SK-N-SH (cell line): ENCODE measurements at regions not wholly inside any gene's neighbourhood (a gene's known extent, or its start where the extent isn't known, plus 50 kb on each side); places are given as distances from the start of the nearest gene placed in this dataset.

Experiments used
- MXI1 ChIP-seq: IDR thresholded peaks from 2 replicates; pipeline ENCODE4 v1.6.1; 2012; ENCODE audit warnings: mild to moderate bottlenecking, low read depth, low read length, improper control_type of control experiment
- POLR2AphosphoS5 ChIP-seq: IDR thresholded peaks from 2 replicates; pipeline ENCODE4 v1.6.1; 2012; ENCODE audit warnings: low read depth, low read length
- RAD21 ChIP-seq: IDR thresholded peaks from 2 replicates; pipeline ENCODE4 v1.6.1; 2012; ENCODE audit warnings: mild to moderate bottlenecking, low read length
- TEAD4 ChIP-seq: IDR thresholded peaks from 2 replicates; pipeline ENCODE4 v1.4.0; 2012; ENCODE audit warnings: mild to moderate bottlenecking, borderline replicate concordance; ENCODE audit not compliant: insufficient read depth
- YY1 ChIP-seq: IDR thresholded peaks from 2 replicates; pipeline ENCODE4 v1.4.0; 2012; ENCODE audit warnings: low read depth, mild to moderate bottlenecking
- TF ChIP-seq, protein P1 (sequence below): IDR thresholded peaks from 2 replicates; pipeline ENCODE4 v1.4.0; 2012; ENCODE audit warnings: low read depth
- TF ChIP-seq, protein P2 (sequence below): fragments of 200-600 bp; sonication (generic); IDR thresholded peaks from 2 replicates; pipeline ENCODE4 v1.6.1; 2017; ENCODE audit warnings: antibody characterized with exemption, mild to moderate bottlenecking, moderate library complexity
- TF ChIP-seq, protein P3 (sequence below): IDR thresholded peaks from 2 replicates; pipeline ENCODE4 v1.6.1; 2012; ENCODE audit warnings: mild to moderate bottlenecking, low read depth, low read length, moderate library complexity
- TF ChIP-seq, protein P4 (sequence below): IDR thresholded peaks from 2 replicates; pipeline ENCODE4 v1.4.0; 2012; ENCODE audit warnings: low read depth, borderline replicate concordance

DNA sequence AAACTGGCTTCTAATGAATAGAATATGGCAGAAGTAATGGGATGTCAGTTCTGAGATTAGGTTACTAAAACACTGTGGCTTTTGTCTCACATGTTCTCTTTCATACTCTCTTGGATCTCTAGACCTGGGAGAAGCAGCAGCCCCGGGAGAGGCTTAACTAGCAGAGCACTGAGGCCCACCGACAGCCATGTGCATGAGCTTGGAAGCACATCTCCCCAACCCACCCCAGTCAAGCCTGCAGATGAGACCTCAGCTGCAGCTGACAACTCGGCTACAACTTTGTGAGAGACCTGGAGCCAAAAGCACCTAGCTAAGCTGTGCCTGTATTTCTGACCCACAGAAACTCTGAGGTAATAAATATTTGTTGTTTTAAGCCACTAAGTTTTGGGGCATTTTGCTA, 100.8 kb downstream of the TRIM29 start:
- TF ChIP-seq, protein P1, sequence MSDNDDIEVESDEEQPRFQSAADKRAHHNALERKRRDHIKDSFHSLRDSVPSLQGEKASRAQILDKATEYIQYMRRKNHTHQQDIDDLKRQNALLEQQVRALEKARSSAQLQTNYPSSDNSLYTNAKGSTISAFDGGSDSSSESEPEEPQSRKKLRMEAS: no peak
- TF ChIP-seq, protein P2, sequence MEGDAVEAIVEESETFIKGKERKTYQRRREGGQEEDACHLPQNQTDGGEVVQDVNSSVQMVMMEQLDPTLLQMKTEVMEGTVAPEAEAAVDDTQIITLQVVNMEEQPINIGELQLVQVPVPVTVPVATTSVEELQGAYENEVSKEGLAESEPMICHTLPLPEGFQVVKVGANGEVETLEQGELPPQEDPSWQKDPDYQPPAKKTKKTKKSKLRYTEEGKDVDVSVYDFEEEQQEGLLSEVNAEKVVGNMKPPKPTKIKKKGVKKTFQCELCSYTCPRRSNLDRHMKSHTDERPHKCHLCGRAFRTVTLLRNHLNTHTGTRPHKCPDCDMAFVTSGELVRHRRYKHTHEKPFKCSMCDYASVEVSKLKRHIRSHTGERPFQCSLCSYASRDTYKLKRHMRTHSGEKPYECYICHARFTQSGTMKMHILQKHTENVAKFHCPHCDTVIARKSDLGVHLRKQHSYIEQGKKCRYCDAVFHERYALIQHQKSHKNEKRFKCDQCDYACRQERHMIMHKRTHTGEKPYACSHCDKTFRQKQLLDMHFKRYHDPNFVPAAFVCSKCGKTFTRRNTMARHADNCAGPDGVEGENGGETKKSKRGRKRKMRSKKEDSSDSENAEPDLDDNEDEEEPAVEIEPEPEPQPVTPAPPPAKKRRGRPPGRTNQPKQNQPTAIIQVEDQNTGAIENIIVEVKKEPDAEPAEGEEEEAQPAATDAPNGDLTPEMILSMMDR: no peak
- TF ChIP-seq RAD21 (no peak), POLR2AphosphoS5 (no peak), YY1 (no peak), MXI1 (no peak), TEAD4 (no peak)
- TF ChIP-seq, protein P3, sequence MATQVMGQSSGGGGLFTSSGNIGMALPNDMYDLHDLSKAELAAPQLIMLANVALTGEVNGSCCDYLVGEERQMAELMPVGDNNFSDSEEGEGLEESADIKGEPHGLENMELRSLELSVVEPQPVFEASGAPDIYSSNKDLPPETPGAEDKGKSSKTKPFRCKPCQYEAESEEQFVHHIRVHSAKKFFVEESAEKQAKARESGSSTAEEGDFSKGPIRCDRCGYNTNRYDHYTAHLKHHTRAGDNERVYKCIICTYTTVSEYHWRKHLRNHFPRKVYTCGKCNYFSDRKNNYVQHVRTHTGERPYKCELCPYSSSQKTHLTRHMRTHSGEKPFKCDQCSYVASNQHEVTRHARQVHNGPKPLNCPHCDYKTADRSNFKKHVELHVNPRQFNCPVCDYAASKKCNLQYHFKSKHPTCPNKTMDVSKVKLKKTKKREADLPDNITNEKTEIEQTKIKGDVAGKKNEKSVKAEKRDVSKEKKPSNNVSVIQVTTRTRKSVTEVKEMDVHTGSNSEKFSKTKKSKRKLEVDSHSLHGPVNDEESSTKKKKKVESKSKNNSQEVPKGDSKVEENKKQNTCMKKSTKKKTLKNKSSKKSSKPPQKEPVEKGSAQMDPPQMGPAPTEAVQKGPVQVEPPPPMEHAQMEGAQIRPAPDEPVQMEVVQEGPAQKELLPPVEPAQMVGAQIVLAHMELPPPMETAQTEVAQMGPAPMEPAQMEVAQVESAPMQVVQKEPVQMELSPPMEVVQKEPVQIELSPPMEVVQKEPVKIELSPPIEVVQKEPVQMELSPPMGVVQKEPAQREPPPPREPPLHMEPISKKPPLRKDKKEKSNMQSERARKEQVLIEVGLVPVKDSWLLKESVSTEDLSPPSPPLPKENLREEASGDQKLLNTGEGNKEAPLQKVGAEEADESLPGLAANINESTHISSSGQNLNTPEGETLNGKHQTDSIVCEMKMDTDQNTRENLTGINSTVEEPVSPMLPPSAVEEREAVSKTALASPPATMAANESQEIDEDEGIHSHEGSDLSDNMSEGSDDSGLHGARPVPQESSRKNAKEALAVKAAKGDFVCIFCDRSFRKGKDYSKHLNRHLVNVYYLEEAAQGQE: no peak
- TF ChIP-seq, protein P4, sequence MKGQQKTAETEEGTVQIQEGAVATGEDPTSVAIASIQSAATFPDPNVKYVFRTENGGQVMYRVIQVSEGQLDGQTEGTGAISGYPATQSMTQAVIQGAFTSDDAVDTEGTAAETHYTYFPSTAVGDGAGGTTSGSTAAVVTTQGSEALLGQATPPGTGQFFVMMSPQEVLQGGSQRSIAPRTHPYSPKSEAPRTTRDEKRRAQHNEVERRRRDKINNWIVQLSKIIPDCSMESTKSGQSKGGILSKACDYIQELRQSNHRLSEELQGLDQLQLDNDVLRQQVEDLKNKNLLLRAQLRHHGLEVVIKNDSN: no peak
